ENCODE measurements at regions not wholly inside any gene's neighbourhood (a gene's known extent, or its start where the extent isn't known, plus 50 kb on each side); places are given as distances from the start of the nearest gene placed in this dataset.
A peak's percentile ranks its signal among the peaks of the same experiment; 100 is the strongest.

GRCh38 chr1:87753366-87753765, 424.7 kb downstream of the LMO4 start:
- Mint-ChIP-seq H3K27me3 (no peaks in the 10 kb centered on the region), H3K4me1 (peaks cover 4 to 5% of the 10 kb centered on the region in 2 donors), H3K36me3 (no peaks in the 10 kb centered on the region), H3K4me3 (no peak overlapping the region), H3K9me3 (no peaks in the 10 kb centered on the region), H3K27ac (no peak overlapping the region)
- DNase-seq (no peak), ATAC-seq (replicated peaks) (no peak)

GRCh38 chr1:87754139-87754538, 425.5 kb downstream of the LMO4 start:
- Mint-ChIP-seq H3K4me1 (peaks cover 4 to 5% of the 10 kb centered on the region in 2 donors), H3K4me3 (no peak overlapping the region), H3K27me3 (no peaks in the 10 kb centered on the region), H3K36me3 (no peaks in the 10 kb centered on the region), H3K27ac (no peak overlapping the region), H3K9me3 (no peaks in the 10 kb centered on the region)
- no peak for ATAC-seq (replicated peaks)
- no peak for DNase-seq

GRCh38 chr1:87757676-87758075, 429.0 kb downstream of the LMO4 start:
- H3K27me3 Mint-ChIP-seq: no peaks in the 10 kb centered on the region
- peaks cover 4 to 14% of the 10 kb centered on the region in 2 donors for H3K4me1 Mint-ChIP-seq
- no peaks in the 10 kb centered on the region for H3K9me3 Mint-ChIP-seq
- H3K27ac Mint-ChIP-seq: no peak overlapping the region
- DNase-seq (no peak), ATAC-seq (replicated peaks) (no peak)
- no peaks in the 10 kb centered on the region for H3K36me3 Mint-ChIP-seq
- H3K4me3 Mint-ChIP-seq: no peak overlapping the region

- DNase-seq: no peak
- H3K27me3 Mint-ChIP-seq: no peaks in the 10 kb centered on the region
- H3K4me3 Mint-ChIP-seq: no peak overlapping the region
- peak; percentile 36 to 55 for ATAC-seq (replicated peaks)
- no peaks in the 10 kb centered on the region for H3K9me3 Mint-ChIP-seq
- no peak overlapping the region for H3K27ac Mint-ChIP-seq
- H3K36me3 Mint-ChIP-seq: no peaks in the 10 kb centered on the region
- peaks cover 0 to 15% of the 10 kb centered on the region in 2 donors for H3K4me1 Mint-ChIP-seq
Observed at GRCh38 chr1:87759421-87760087, 430.9 kb downstream of the LMO4 start.

- H3K27ac Mint-ChIP-seq: no peak overlapping the region
- peaks cover 0 to 15% of the 10 kb centered on the region in 2 donors for H3K4me1 Mint-ChIP-seq
- no peaks in the 10 kb centered on the region for H3K27me3 Mint-ChIP-seq
- no peak for DNase-seq
- no peak for ATAC-seq (replicated peaks)
- H3K4me3 Mint-ChIP-seq: no peak overlapping the region
- no peaks in the 10 kb centered on the region for H3K36me3 Mint-ChIP-seq
- no peaks in the 10 kb centered on the region for H3K9me3 Mint-ChIP-seq
Observed at GRCh38 chr1:87760155-87760554, 431.5 kb downstream of the LMO4 start.

- Mint-ChIP-seq H3K27ac (no peak overlapping the region), H3K36me3 (no peaks in the 10 kb centered on the region), H3K9me3 (no peaks in the 10 kb centered on the region), H3K4me1 (peaks cover 0 to 15% of the 10 kb centered on the region in 2 donors), H3K4me3 (no peak overlapping the region), H3K27me3 (no peaks in the 10 kb centered on the region)
- DNase-seq (no peak), ATAC-seq (replicated peaks) (no peak)
Observed at GRCh38 chr1:87760654-87761053, 432.0 kb downstream of the LMO4 start.

- no peak overlapping the region for H3K27ac Mint-ChIP-seq
- ATAC-seq (replicated peaks) (peak in 1 of 2 donors; percentile 51), DNase-seq (no peak)
- no peak overlapping the region for H3K4me3 Mint-ChIP-seq
- peaks cover 0 to 2% of the 10 kb centered on the region in 2 donors for H3K9me3 Mint-ChIP-seq
- no peaks in the 10 kb centered on the region for H3K27me3 Mint-ChIP-seq
- H3K36me3 Mint-ChIP-seq: no peaks in the 10 kb centered on the region
- H3K4me1 Mint-ChIP-seq: peaks cover 0 to 15% of the 10 kb centered on the region in 2 donors
Observed at GRCh38 chr1:87763483-87763882, 434.8 kb downstream of the LMO4 start.

- Mint-ChIP-seq H3K4me3 (no peak overlapping the region), H3K9me3 (peaks cover 0 to 2% of the 10 kb centered on the region in 2 donors), H3K36me3 (no peaks in the 10 kb centered on the region), H3K27ac (no peak overlapping the region), H3K27me3 (no peaks in the 10 kb centered on the region), H3K4me1 (peaks cover 0 to 6% of the 10 kb centered on the region in 2 donors)
- no peak for DNase-seq
- no peak for ATAC-seq (replicated peaks)
Observed at GRCh38 chr1:87765057-87765680, 436.5 kb downstream of the LMO4 start.

- Mint-ChIP-seq H3K36me3 (no peaks in the 10 kb centered on the region), H3K9me3 (peaks cover 0 to 2% of the 10 kb centered on the region in 2 donors), H3K27ac (no peak overlapping the region), H3K4me3 (no peak overlapping the region), H3K4me1 (peaks cover 0 to 6% of the 10 kb centered on the region in 2 donors), H3K27me3 (no peaks in the 10 kb centered on the region)
- DNase-seq (no peak), ATAC-seq (replicated peaks) (no peak)
Observed at GRCh38 chr1:87765681-87766070, 437.0 kb downstream of the LMO4 start.

GRCh38 chr1:87766737-87767136, 438.1 kb downstream of the LMO4 start:
- ATAC-seq (replicated peaks) (no peak), DNase-seq (no peak)
- no peaks in the 10 kb centered on the region for H3K27me3 Mint-ChIP-seq
- H3K9me3 Mint-ChIP-seq: peaks cover 0 to 2% of the 10 kb centered on the region in 2 donors
- peaks cover 0 to 6% of the 10 kb centered on the region in 2 donors for H3K4me1 Mint-ChIP-seq
- no peak overlapping the region for H3K4me3 Mint-ChIP-seq
- no peak overlapping the region for H3K27ac Mint-ChIP-seq
- H3K36me3 Mint-ChIP-seq: no peaks in the 10 kb centered on the region

GRCh38 chr1:87778896-87779295, 450.2 kb downstream of the LMO4 start:
- no peak overlapping the region for H3K4me3 Mint-ChIP-seq
- no peaks in the 10 kb centered on the region for H3K36me3 Mint-ChIP-seq
- ATAC-seq (replicated peaks) (no peak), DNase-seq (no peak)
- no peaks in the 10 kb centered on the region for H3K4me1 Mint-ChIP-seq
- H3K27ac Mint-ChIP-seq: no peak overlapping the region
- H3K9me3 Mint-ChIP-seq: peaks cover 0 to 2% of the 10 kb centered on the region in 2 donors
- peaks cover 0 to under 1% of the 10 kb centered on the region in 2 donors for H3K27me3 Mint-ChIP-seq

GRCh38 chr1:87781554-87781953, 452.9 kb downstream of the LMO4 start:
- H3K27ac Mint-ChIP-seq: no peak overlapping the region
- H3K4me3 Mint-ChIP-seq: no peak overlapping the region
- H3K36me3 Mint-ChIP-seq: no peaks in the 10 kb centered on the region
- H3K9me3 Mint-ChIP-seq: no peaks in the 10 kb centered on the region
- peaks cover 0 to 3% of the 10 kb centered on the region in 2 donors for H3K4me1 Mint-ChIP-seq
- DNase-seq: no peak
- H3K27me3 Mint-ChIP-seq: peaks cover 0 to 3% of the 10 kb centered on the region in 2 donors
- ATAC-seq (replicated peaks): no peak

- no peak for DNase-seq
- H3K36me3 Mint-ChIP-seq: no peaks in the 10 kb centered on the region
- no peak overlapping the region for H3K4me3 Mint-ChIP-seq
- H3K4me1 Mint-ChIP-seq: peaks cover 0 to 3% of the 10 kb centered on the region in 2 donors
- H3K9me3 Mint-ChIP-seq: no peaks in the 10 kb centered on the region
- no peak for ATAC-seq (replicated peaks)
- H3K27ac Mint-ChIP-seq: no peak overlapping the region
- peaks cover 0 to 3% of the 10 kb centered on the region in 2 donors for H3K27me3 Mint-ChIP-seq
Observed at GRCh38 chr1:87783315-87783714, 454.6 kb downstream of the LMO4 start.

GRCh38 chr1:87785386-87785785, 456.7 kb downstream of the LMO4 start:
- Mint-ChIP-seq H3K36me3 (no peaks in the 10 kb centered on the region), H3K27me3 (peaks cover 0 to 3% of the 10 kb centered on the region in 2 donors), H3K9me3 (no peaks in the 10 kb centered on the region), H3K4me3 (no peak overlapping the region), H3K27ac (no peak overlapping the region), H3K4me1 (peaks cover 0 to 3% of the 10 kb centered on the region in 2 donors)
- DNase-seq (no peak), ATAC-seq (replicated peaks) (no peak)

GRCh38 chr1:87786229-87786628, 457.5 kb downstream of the LMO4 start:
- Mint-ChIP-seq H3K4me1 (peaks cover 0 to 3% of the 10 kb centered on the region in 2 donors), H3K36me3 (no peaks in the 10 kb centered on the region), H3K9me3 (no peaks in the 10 kb centered on the region), H3K27me3 (peaks cover 0 to 3% of the 10 kb centered on the region in 2 donors), H3K27ac (no peak overlapping the region), H3K4me3 (no peak overlapping the region)
- no peak for DNase-seq
- ATAC-seq (replicated peaks): no peak

All from stimulated activated naive B cell treated with anti-CD40 and anti-IgM and Interleukin-4, amounts not matched to agents 10 μg/mL and 1 μg/mL and 100 μg/mL, for 72 hours (primary cell).